ENCODE measurements at regions not wholly inside any gene's neighbourhood (a gene's known extent, or its start where the extent isn't known, plus 50 kb on each side); places are given as distances from the start of the nearest gene placed in this dataset.

DNA sequence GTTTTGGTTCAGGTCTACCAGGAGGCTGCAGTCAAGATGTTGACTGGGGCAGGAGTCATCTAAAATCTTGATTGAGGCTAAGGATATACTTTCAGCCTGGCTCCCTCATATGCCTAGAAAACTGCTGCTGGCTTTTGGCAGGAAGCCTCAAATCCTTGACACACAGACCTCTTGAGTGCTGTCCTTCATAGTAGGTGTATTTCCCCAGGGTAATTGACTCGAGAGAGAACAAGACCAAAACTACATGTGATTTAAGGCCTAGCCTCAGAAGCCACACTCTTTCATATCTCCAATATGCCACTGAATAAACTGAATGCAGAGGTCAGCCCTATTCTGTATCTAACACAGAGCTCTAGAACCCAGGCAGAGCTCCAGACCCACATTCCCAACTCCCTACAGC, 402.3 kb upstream of the ADAMTS16 start:
- H3K18ac ChIP-seq (ENCODE audit: low read length) = no peak overlapping the region
- H3K56ac ChIP-seq (ENCODE audit: low read length) = no peak overlapping the region
- no peaks in the 10 kb centered on the region for H3K4me1 ChIP-seq (ENCODE audit: control insufficient read depth, low read depth, low read length)
- no peak overlapping the region for H2BK5ac ChIP-seq (ENCODE audit: low read length)
- H3K4me3 ChIP-seq (ENCODE audit: low read length) = no peak overlapping the region
- WGBS (ENCODE audit: extremely low coverage, insufficient coverage, low lambda C conversion rate) = no CpG with 5 or more reads among the region's 1 CpG
- H4K8ac ChIP-seq (ENCODE audit: low read depth, low read length) = no peak overlapping the region
- H3K23ac ChIP-seq (ENCODE audit: low read length) = no peak overlapping the region
- H2AK5ac ChIP-seq (ENCODE audit: low read length) = no peak overlapping the region
- H3K4me2 ChIP-seq (ENCODE audit: low read length) = no peak overlapping the region
- no peak overlapping the region for H2BK120ac ChIP-seq (ENCODE audit: low read depth, low read length)
- no peak overlapping the region for H4K5ac ChIP-seq (ENCODE audit: low read length)
- DNase-seq = no peak
- H3K27me3 ChIP-seq (ENCODE audit: insufficient read depth, low read length, poor library complexity) = no peaks in the 10 kb centered on the region
- no peaks in the 10 kb centered on the region for H3K79me2 ChIP-seq (ENCODE audit: control insufficient read depth, insufficient read depth, low read length)
- no peaks in the 10 kb centered on the region for H3K36me3 ChIP-seq (ENCODE audit: control insufficient read depth, insufficient read depth, low read length)
- no peak overlapping the region for H3K9ac ChIP-seq (ENCODE audit: low read length)
- H3K4ac ChIP-seq (ENCODE audit: low read depth, low read length) = no peak overlapping the region
- H3K79me1 ChIP-seq (ENCODE audit: low read length) = no peaks in the 10 kb centered on the region
- H2BK15ac ChIP-seq (replicated peaks; ENCODE audit: low read depth) = no peak overlapping the region
- no peak overlapping the region for H3K27ac ChIP-seq (ENCODE audit: low read depth, low read length)

DNA sequence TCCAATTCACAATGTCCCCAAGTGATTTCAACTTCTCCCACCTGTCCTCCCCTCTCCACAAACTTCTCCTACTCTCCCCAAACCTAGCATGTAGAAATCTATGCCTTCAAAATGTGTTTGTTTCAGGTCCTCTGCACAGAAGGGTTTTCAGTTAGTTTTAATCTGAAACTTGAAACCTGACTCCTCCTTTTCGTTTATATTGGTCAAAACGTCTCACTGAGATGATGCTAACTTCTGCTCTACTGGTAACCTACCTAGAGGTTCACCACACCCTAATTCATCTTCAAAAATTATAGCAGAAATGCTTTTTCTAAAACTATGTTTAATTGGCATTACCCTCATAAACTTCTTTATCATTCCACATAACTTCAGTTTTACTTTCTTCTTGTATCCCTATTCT, 401.8 kb upstream of the ADAMTS16 start:
- H3K56ac ChIP-seq (ENCODE audit: low read length) = no peak overlapping the region
- H3K4me2 ChIP-seq (ENCODE audit: low read length) = no peak overlapping the region
- H3K36me3 ChIP-seq (ENCODE audit: control insufficient read depth, insufficient read depth, low read length) = no peaks in the 10 kb centered on the region
- no peak overlapping the region for H2BK5ac ChIP-seq (ENCODE audit: low read length)
- no peak for DNase-seq
- no peak overlapping the region for H3K27ac ChIP-seq (ENCODE audit: low read depth, low read length)
- H3K9ac ChIP-seq (ENCODE audit: low read length) = no peak overlapping the region
- no peak overlapping the region for H2BK15ac ChIP-seq (replicated peaks; ENCODE audit: low read depth)
- no peak overlapping the region for H4K5ac ChIP-seq (ENCODE audit: low read length)
- H4K8ac ChIP-seq (ENCODE audit: low read depth, low read length) = no peak overlapping the region
- no peak overlapping the region for H2BK120ac ChIP-seq (ENCODE audit: low read depth, low read length)
- no peak overlapping the region for H2AK5ac ChIP-seq (ENCODE audit: low read length)
- H3K18ac ChIP-seq (ENCODE audit: low read length) = no peak overlapping the region
- no peaks in the 10 kb centered on the region for H3K79me2 ChIP-seq (ENCODE audit: control insufficient read depth, insufficient read depth, low read length)
- no CpG with 5 or more reads among the region's 2 CpGs for WGBS (ENCODE audit: extremely low coverage, insufficient coverage, low lambda C conversion rate)
- H3K79me1 ChIP-seq (ENCODE audit: low read length) = no peaks in the 10 kb centered on the region
- H3K23ac ChIP-seq (ENCODE audit: low read length) = no peak overlapping the region
- no peaks in the 10 kb centered on the region for H3K27me3 ChIP-seq (ENCODE audit: insufficient read depth, low read length, poor library complexity)
- H3K4ac ChIP-seq (ENCODE audit: low read depth, low read length) = no peak overlapping the region
- no peaks in the 10 kb centered on the region for H3K4me1 ChIP-seq (ENCODE audit: control insufficient read depth, low read depth, low read length)
- no peak overlapping the region for H3K4me3 ChIP-seq (ENCODE audit: low read length)

DNA sequence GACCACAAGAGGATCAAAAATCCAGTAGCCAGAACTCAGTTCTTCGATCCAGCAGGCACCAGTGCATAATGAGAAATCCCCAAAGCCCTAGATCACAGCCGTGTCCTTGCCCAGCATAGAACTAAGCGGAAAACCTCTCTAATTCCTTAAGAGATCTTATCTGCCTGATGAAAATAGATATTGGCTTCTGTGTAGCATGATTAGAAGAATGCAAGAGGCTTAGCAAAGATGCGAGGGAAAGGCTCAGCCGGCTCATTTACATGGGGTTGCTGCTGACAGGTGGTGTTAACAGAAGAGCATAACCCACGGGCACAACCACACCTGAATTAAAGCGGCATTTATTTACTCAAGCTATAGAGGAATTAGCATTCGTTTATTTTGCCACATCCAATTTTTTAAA, 400.0 kb upstream of the ADAMTS16 start:
- no peak overlapping the region for H2AK5ac ChIP-seq (ENCODE audit: low read length)
- H2BK5ac ChIP-seq (ENCODE audit: low read length) = no peak overlapping the region
- no peak overlapping the region for H3K27ac ChIP-seq (ENCODE audit: low read depth, low read length)
- no peak overlapping the region for H2BK120ac ChIP-seq (ENCODE audit: low read depth, low read length)
- H3K4me2 ChIP-seq (ENCODE audit: low read length) = no peak overlapping the region
- no peak overlapping the region for H3K23ac ChIP-seq (ENCODE audit: low read length)
- H3K9ac ChIP-seq (ENCODE audit: low read length) = no peak overlapping the region
- no peaks in the 10 kb centered on the region for H3K27me3 ChIP-seq (ENCODE audit: insufficient read depth, low read length, poor library complexity)
- H3K56ac ChIP-seq (ENCODE audit: low read length) = no peak overlapping the region
- no peaks in the 10 kb centered on the region for H3K79me2 ChIP-seq (ENCODE audit: control insufficient read depth, insufficient read depth, low read length)
- H4K5ac ChIP-seq (ENCODE audit: low read length) = no peak overlapping the region
- no peak overlapping the region for H3K4me3 ChIP-seq (ENCODE audit: low read length)
- H3K79me1 ChIP-seq (ENCODE audit: low read length) = no peaks in the 10 kb centered on the region
- H3K36me3 ChIP-seq (ENCODE audit: control insufficient read depth, insufficient read depth, low read length) = no peaks in the 10 kb centered on the region
- no CpG with 5 or more reads among the region's 8 CpGs for WGBS (ENCODE audit: extremely low coverage, insufficient coverage, low lambda C conversion rate)
- H3K4ac ChIP-seq (ENCODE audit: low read depth, low read length) = no peak overlapping the region
- DNase-seq = peak; percentile 3
- H3K18ac ChIP-seq (ENCODE audit: low read length) = no peak overlapping the region
- no peaks in the 10 kb centered on the region for H3K4me1 ChIP-seq (ENCODE audit: control insufficient read depth, low read depth, low read length)
- H4K8ac ChIP-seq (ENCODE audit: low read depth, low read length) = no peak overlapping the region
- no peak overlapping the region for H2BK15ac ChIP-seq (replicated peaks; ENCODE audit: low read depth)

DNA sequence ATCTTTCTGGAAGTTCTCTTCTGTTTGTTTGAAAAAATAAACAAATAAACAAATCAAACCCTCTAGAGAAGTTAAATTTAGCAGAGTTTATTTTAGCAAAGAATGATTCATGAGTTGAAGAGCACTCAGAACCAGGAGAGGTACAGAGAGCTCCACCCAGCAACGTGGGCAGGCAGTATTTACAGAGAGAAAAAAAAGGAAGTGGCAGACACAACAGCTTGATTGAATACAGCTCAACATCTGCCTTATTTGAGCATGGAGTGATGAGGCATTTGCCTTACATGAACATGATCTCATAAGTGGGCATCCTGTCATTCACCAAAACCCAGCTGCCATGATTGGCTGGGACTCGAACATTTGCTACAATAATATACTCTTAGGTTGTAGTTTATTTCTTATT, 381.6 kb upstream of the ADAMTS16 start:
- H3K79me1 ChIP-seq (ENCODE audit: low read length) = no peaks in the 10 kb centered on the region
- no peak overlapping the region for H2BK15ac ChIP-seq (replicated peaks; ENCODE audit: low read depth)
- H3K9ac ChIP-seq (ENCODE audit: low read length) = no peak overlapping the region
- H3K18ac ChIP-seq (ENCODE audit: low read length) = no peak overlapping the region
- H3K79me2 ChIP-seq (ENCODE audit: control insufficient read depth, insufficient read depth, low read length) = no peaks in the 10 kb centered on the region
- no peak overlapping the region for H4K8ac ChIP-seq (ENCODE audit: low read depth, low read length)
- no peak overlapping the region for H3K4me3 ChIP-seq (ENCODE audit: low read length)
- H3K4ac ChIP-seq (ENCODE audit: low read depth, low read length) = no peak overlapping the region
- no peak for DNase-seq
- no peak overlapping the region for H2BK5ac ChIP-seq (ENCODE audit: low read length)
- no peak overlapping the region for H4K5ac ChIP-seq (ENCODE audit: low read length)
- H3K4me1 ChIP-seq (ENCODE audit: control insufficient read depth, low read depth, low read length) = no peaks in the 10 kb centered on the region
- no peaks in the 10 kb centered on the region for H3K36me3 ChIP-seq (ENCODE audit: control insufficient read depth, insufficient read depth, low read length)
- H3K27ac ChIP-seq (ENCODE audit: low read depth, low read length) = no peak overlapping the region
- no peak overlapping the region for H2BK120ac ChIP-seq (ENCODE audit: low read depth, low read length)
- no peak overlapping the region for H3K56ac ChIP-seq (ENCODE audit: low read length)
- no CpG with 5 or more reads among the region's 2 CpGs for WGBS (ENCODE audit: extremely low coverage, insufficient coverage, low lambda C conversion rate)
- H3K27me3 ChIP-seq (ENCODE audit: insufficient read depth, low read length, poor library complexity) = no peaks in the 10 kb centered on the region
- no peak overlapping the region for H2AK5ac ChIP-seq (ENCODE audit: low read length)
- H3K4me2 ChIP-seq (ENCODE audit: low read length) = no peak overlapping the region
- no peak overlapping the region for H3K23ac ChIP-seq (ENCODE audit: low read length)

DNA sequence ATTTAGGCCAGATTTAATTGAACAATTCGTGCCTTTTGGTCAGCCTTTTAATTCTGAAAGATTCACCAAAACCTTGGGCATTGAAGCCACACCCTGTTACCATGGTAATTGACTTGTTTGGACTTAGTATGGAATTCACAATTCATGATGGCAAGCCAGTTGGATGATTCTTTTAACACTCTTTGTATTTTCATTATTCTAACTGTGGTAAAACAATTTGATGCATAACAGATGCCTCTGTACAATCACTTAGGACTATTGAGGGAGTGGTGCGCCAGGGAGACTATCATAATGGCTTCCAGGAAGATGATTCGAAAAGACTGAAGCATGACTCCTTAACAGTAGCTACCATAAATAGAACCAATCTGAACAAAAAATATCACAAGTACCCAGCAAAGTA, 381.1 kb upstream of the ADAMTS16 start:
- no peak overlapping the region for H4K5ac ChIP-seq (ENCODE audit: low read length)
- no peak overlapping the region for H3K4me3 ChIP-seq (ENCODE audit: low read length)
- H3K79me2 ChIP-seq (ENCODE audit: control insufficient read depth, insufficient read depth, low read length) = no peaks in the 10 kb centered on the region
- no peak overlapping the region for H3K23ac ChIP-seq (ENCODE audit: low read length)
- no peak overlapping the region for H4K8ac ChIP-seq (ENCODE audit: low read depth, low read length)
- H3K4me1 ChIP-seq (ENCODE audit: control insufficient read depth, low read depth, low read length) = no peaks in the 10 kb centered on the region
- no peak overlapping the region for H3K4ac ChIP-seq (ENCODE audit: low read depth, low read length)
- no peak for DNase-seq
- H3K56ac ChIP-seq (ENCODE audit: low read length) = no peak overlapping the region
- no peaks in the 10 kb centered on the region for H3K36me3 ChIP-seq (ENCODE audit: control insufficient read depth, insufficient read depth, low read length)
- H3K27ac ChIP-seq (ENCODE audit: low read depth, low read length) = no peak overlapping the region
- no peak overlapping the region for H2AK5ac ChIP-seq (ENCODE audit: low read length)
- H2BK15ac ChIP-seq (replicated peaks; ENCODE audit: low read depth) = no peak overlapping the region
- H2BK5ac ChIP-seq (ENCODE audit: low read length) = no peak overlapping the region
- no CpG with 5 or more reads among the region's 3 CpGs for WGBS (ENCODE audit: extremely low coverage, insufficient coverage, low lambda C conversion rate)
- no peak overlapping the region for H3K9ac ChIP-seq (ENCODE audit: low read length)
- H3K79me1 ChIP-seq (ENCODE audit: low read length) = no peaks in the 10 kb centered on the region
- H2BK120ac ChIP-seq (ENCODE audit: low read depth, low read length) = no peak overlapping the region
- H3K27me3 ChIP-seq (ENCODE audit: insufficient read depth, low read length, poor library complexity) = no peaks in the 10 kb centered on the region
- no peak overlapping the region for H3K18ac ChIP-seq (ENCODE audit: low read length)
- no peak overlapping the region for H3K4me2 ChIP-seq (ENCODE audit: low read length)

DNA sequence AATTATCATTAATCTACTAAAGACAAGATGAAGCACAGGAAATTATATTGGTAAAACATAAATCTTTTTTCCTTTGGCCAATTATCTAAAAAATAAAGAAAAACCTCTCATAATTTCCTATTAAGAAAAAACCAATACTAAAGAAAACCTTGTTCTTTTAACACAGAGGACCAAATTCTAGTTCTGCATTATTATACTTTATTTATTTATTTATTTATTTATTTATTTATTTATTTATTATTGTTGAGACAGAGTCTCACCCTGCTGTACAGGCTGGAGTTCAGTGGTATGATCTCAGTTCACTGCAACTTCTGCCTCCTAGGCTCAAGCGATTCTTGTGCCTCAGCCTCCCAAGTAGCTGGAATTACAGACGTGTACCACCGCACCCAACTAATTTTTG, 377.8 kb upstream of the ADAMTS16 start:
- Histone ChIP-seq H3K4me2 (ENCODE audit: low read length) (no peak overlapping the region), H4K8ac (ENCODE audit: low read depth, low read length) (no peak overlapping the region), H2BK15ac (replicated peaks; ENCODE audit: low read depth) (no peak overlapping the region), H3K4me1 (ENCODE audit: control insufficient read depth, low read depth, low read length) (no peaks in the 10 kb centered on the region), H3K9ac (ENCODE audit: low read length) (no peak overlapping the region), H3K79me2 (ENCODE audit: control insufficient read depth, insufficient read depth, low read length) (no peaks in the 10 kb centered on the region), H4K5ac (ENCODE audit: low read length) (no peak overlapping the region), H3K79me1 (ENCODE audit: low read length) (no peaks in the 10 kb centered on the region), H2AK5ac (ENCODE audit: low read length) (no peak overlapping the region), H3K27me3 (ENCODE audit: insufficient read depth, low read length, poor library complexity) (no peaks in the 10 kb centered on the region), H3K56ac (ENCODE audit: low read length) (no peak overlapping the region), H2BK5ac (ENCODE audit: low read length) (no peak overlapping the region), H3K4ac (ENCODE audit: low read depth, low read length) (no peak overlapping the region), H2BK120ac (ENCODE audit: low read depth, low read length) (no peak overlapping the region), H3K23ac (ENCODE audit: low read length) (no peak overlapping the region), H3K4me3 (ENCODE audit: low read length) (no peak overlapping the region), H3K27ac (ENCODE audit: low read depth, low read length) (no peak overlapping the region), H3K18ac (ENCODE audit: low read length) (no peak overlapping the region), H3K36me3 (ENCODE audit: control insufficient read depth, insufficient read depth, low read length) (no peaks in the 10 kb centered on the region)
- WGBS (ENCODE audit: extremely low coverage, insufficient coverage, low lambda C conversion rate) = no CpG with 5 or more reads among the region's 3 CpGs
- no peak for DNase-seq
